GM08714 (cell line): ENCODE measurements at regions not wholly inside any gene's neighbourhood (a gene's known extent, or its start where the extent isn't known, plus 50 kb on each side); places are given as distances from the start of the nearest gene placed in this dataset.

Source experiments
- H3K4me3 ChIP-seq: fragments of 200-500 bp; sonication (Bioruptor generic); 2 replicates; pipeline ENCODE4 v1.5.1; 2014; ENCODE audit warnings: mild to moderate bottlenecking, low read length, inconsistent platforms
- ZNF274 ChIP-seq: IDR thresholded peaks from 2 replicates; pipeline ENCODE4 v1.6.1; 2012; ENCODE audit warnings: mild to moderate bottlenecking, low read depth, low read length

GRCh38 chr9:108586471-108587139 lies 269.2 kb downstream of the ACTL7B start:
- no peak for TF ChIP-seq ZNF274
- H3K4me3 ChIP-seq: no peak overlapping the region

GRCh38 chr9:108584860-108585259 lies 270.9 kb downstream of the ACTL7B start:
- no peak overlapping the region for H3K4me3 ChIP-seq
- no peak for TF ChIP-seq ZNF274

- no peak for TF ChIP-seq ZNF274
- H3K4me3 ChIP-seq: no peak overlapping the region
Measured at GRCh38 chr9:108582726-108583125, 273.1 kb downstream of the ACTL7B start.

- no peak for TF ChIP-seq ZNF274
- no peak overlapping the region for H3K4me3 ChIP-seq
Measured at GRCh38 chr9:108579757-108580439, 275.9 kb downstream of the ACTL7B start.

GRCh38 chr9:108575276-108575675 lies 280.5 kb downstream of the ACTL7B start:
- no peak for TF ChIP-seq ZNF274
- H3K4me3 ChIP-seq: no peak overlapping the region

- TF ChIP-seq ZNF274: no peak
- H3K4me3 ChIP-seq: no peak overlapping the region
Measured at GRCh38 chr9:108569624-108570023, 286.2 kb downstream of the ACTL7B start.

GRCh38 chr9:108568093-108568492 lies 287.7 kb downstream of the ACTL7B start:
- no peak overlapping the region for H3K4me3 ChIP-seq
- TF ChIP-seq ZNF274: no peak

- H3K4me3 ChIP-seq: no peak overlapping the region
- no peak for TF ChIP-seq ZNF274
Measured at GRCh38 chr9:108567571-108567970, 288.2 kb downstream of the ACTL7B start.

- H3K4me3 ChIP-seq: no peak overlapping the region
- TF ChIP-seq ZNF274: no peak
Measured at GRCh38 chr9:108565651-108566378, 290.0 kb downstream of the ACTL7B start.

- no peak for TF ChIP-seq ZNF274
- H3K4me3 ChIP-seq: no peak overlapping the region
Measured at GRCh38 chr9:108562176-108562575, 293.6 kb downstream of the ACTL7B start.

- no peak overlapping the region for H3K4me3 ChIP-seq
- TF ChIP-seq ZNF274: no peak
Measured at GRCh38 chr9:108559432-108559831, 296.4 kb downstream of the ACTL7B start.

GRCh38 chr9:108554831-108555230 lies 301.0 kb downstream of the ACTL7B start:
- H3K4me3 ChIP-seq: no peak overlapping the region
- TF ChIP-seq ZNF274: no peak

GRCh38 chr9:108553111-108553635 lies 302.6 kb downstream of the ACTL7B start:
- H3K4me3 ChIP-seq: no peak overlapping the region
- TF ChIP-seq ZNF274: no peak

- H3K4me3 ChIP-seq: no peak overlapping the region
- TF ChIP-seq ZNF274: no peak
Measured at GRCh38 chr9:108552459-108553040, 303.2 kb downstream of the ACTL7B start.
